ENCODE measurements at regions not wholly inside any gene's neighbourhood (a gene's known extent, or its start where the extent isn't known, plus 50 kb on each side); places are given as distances from the start of the nearest gene placed in this dataset.

GRCh38 chr4:98779088-98779487, 120.7 kb upstream of the TSPAN5 start:
- no peak for DNase-seq
- H3K4me1 ChIP-seq, result peaks cover 0 to 5% (median 0%) of the 10 kb centered on the region in 4 donors
- no peaks in the 10 kb centered on the region for H3K9me3 ChIP-seq
- H3K36me3 ChIP-seq, result no peaks in the 10 kb centered on the region
- H3K4me3 ChIP-seq, result no peak overlapping the region
- no peak for TF ChIP-seq POLR2A (IDR thresholded peaks at IDR 0.05)
- no peaks in the 10 kb centered on the region for H3K27me3 ChIP-seq
- H3K27ac ChIP-seq, result no peak overlapping the region

- Histone ChIP-seq H3K9me3 (no peaks in the 10 kb centered on the region), H3K4me1 (peaks cover 0 to 5% (median 0%) of the 10 kb centered on the region in 4 donors), H3K36me3 (no peaks in the 10 kb centered on the region), H3K4me3 (no peak overlapping the region), H3K27ac (no peak overlapping the region), H3K27me3 (no peaks in the 10 kb centered on the region)
- peak in 1 of 3 donors; percentile 68 for DNase-seq
- no peak for TF ChIP-seq POLR2A (IDR thresholded peaks at IDR 0.05)
- TF ChIP-seq, protein P1, sequence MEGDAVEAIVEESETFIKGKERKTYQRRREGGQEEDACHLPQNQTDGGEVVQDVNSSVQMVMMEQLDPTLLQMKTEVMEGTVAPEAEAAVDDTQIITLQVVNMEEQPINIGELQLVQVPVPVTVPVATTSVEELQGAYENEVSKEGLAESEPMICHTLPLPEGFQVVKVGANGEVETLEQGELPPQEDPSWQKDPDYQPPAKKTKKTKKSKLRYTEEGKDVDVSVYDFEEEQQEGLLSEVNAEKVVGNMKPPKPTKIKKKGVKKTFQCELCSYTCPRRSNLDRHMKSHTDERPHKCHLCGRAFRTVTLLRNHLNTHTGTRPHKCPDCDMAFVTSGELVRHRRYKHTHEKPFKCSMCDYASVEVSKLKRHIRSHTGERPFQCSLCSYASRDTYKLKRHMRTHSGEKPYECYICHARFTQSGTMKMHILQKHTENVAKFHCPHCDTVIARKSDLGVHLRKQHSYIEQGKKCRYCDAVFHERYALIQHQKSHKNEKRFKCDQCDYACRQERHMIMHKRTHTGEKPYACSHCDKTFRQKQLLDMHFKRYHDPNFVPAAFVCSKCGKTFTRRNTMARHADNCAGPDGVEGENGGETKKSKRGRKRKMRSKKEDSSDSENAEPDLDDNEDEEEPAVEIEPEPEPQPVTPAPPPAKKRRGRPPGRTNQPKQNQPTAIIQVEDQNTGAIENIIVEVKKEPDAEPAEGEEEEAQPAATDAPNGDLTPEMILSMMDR (IDR thresholded peaks at IDR 0.05), result no peak
Observed at GRCh38 chr4:98778206-98778605, 119.8 kb upstream of the TSPAN5 start.

GRCh38 chr4:98775672-98776071, 117.3 kb upstream of the TSPAN5 start:
- no peak for DNase-seq
- TF ChIP-seq, protein P1 (IDR thresholded peaks at IDR 0.05), result no peak
- no peak for TF ChIP-seq POLR2A (IDR thresholded peaks at IDR 0.05)
- H3K4me1 ChIP-seq, result peaks cover 0 to 5% (median 0%) of the 10 kb centered on the region in 4 donors
- no peak overlapping the region for H3K27ac ChIP-seq
- no peaks in the 10 kb centered on the region for H3K36me3 ChIP-seq
- no peaks in the 10 kb centered on the region for H3K9me3 ChIP-seq
- no peak overlapping the region for H3K4me3 ChIP-seq
- no peaks in the 10 kb centered on the region for H3K27me3 ChIP-seq

GRCh38 chr4:98773638-98774037, 115.2 kb upstream of the TSPAN5 start:
- no peak for TF ChIP-seq POLR2A (IDR thresholded peaks at IDR 0.05)
- TF ChIP-seq, protein P1 (IDR thresholded peaks at IDR 0.05), result no peak
- Histone ChIP-seq H3K4me1 (peaks cover 0 to 5% (median 0%) of the 10 kb centered on the region in 4 donors), H3K9me3 (no peaks in the 10 kb centered on the region), H3K27me3 (no peaks in the 10 kb centered on the region), H3K36me3 (no peaks in the 10 kb centered on the region), H3K4me3 (no peak overlapping the region), H3K27ac (no peak overlapping the region)
- no peak for DNase-seq

DNA sequence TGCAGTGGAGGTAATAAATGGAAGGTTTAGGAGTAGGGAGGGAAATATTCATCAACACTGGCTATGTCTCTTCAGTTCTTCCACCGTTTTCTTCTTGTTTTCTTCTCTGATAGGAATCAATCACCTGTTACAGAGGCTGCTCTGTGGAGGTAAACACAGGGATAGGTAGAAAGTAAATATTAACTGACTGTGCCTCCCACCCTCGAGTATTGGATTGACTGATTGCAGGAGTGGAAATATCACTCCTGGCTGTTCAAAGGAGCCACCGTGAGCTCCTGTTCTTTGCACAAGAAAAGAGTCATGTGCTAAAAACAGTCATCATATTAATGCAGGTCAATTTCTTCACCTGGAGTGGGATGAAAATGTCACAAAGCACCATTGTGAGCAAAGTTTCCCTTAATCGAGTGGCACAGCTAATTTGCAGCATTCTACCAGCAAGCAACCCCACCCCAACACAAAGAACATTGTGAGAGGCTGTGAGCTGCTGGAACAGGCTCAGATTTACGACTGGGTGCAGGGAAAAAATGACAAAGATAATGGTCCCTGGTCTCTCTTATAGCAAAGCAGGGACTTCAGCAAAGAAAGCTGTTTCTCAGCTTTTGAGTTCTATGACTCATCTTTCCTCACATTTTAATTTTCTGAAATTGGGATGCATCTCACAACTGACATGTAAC, 113.7 kb upstream of the TSPAN5 start:
- no peaks in the 10 kb centered on the region for H3K9me3 ChIP-seq
- H3K4me1 ChIP-seq, result no peaks in the 10 kb centered on the region
- H3K4me3 ChIP-seq, result no peak overlapping the region
- H3K36me3 ChIP-seq, result no peaks in the 10 kb centered on the region
- H3K27me3 ChIP-seq, result no peaks in the 10 kb centered on the region
- no peak overlapping the region for H3K27ac ChIP-seq
- TF ChIP-seq, protein P1 (IDR thresholded peaks at IDR 0.05), result no peak
- TF ChIP-seq POLR2A (IDR thresholded peaks at IDR 0.05), result no peak
- no peak for DNase-seq

GRCh38 chr4:98765771-98766170, 107.4 kb upstream of the TSPAN5 start:
- Histone ChIP-seq H3K27ac (no peak overlapping the region), H3K4me1 (no peaks in the 10 kb centered on the region), H3K27me3 (no peaks in the 10 kb centered on the region), H3K4me3 (no peak overlapping the region), H3K36me3 (no peaks in the 10 kb centered on the region), H3K9me3 (peaks cover 0 to 7% (median 0%) of the 10 kb centered on the region in 4 donors)
- TF ChIP-seq POLR2A (IDR thresholded peaks at IDR 0.05), result no peak
- TF ChIP-seq, protein P1 (IDR thresholded peaks at IDR 0.05), result no peak
- DNase-seq, result no peak
